HG03139 (cell line): ENCODE measurements at regions not wholly inside any gene's neighbourhood (a gene's known extent, or its start where the extent isn't known, plus 50 kb on each side); places are given as distances from the start of the nearest gene placed in this dataset.
"Not testable (repeated sequence)": the region's sequence is repeated elsewhere in the genome, so short reads cannot be mapped to it uniquely, and the experiment has no call there.

Source experiments
- ATAC-seq: cut with Tn5 transposase; IDR thresholded peaks from one replicate; pipeline ENCODE4 v1.9.1; 2021; ENCODE audit not compliant: unreplicated experiment

GRCh38 chr2:187867165-187867564, 312.9 kb upstream of the TFPI start:
- ATAC-seq: no peak

GRCh38 chr2:187869195-187869594, 315.0 kb upstream of the TFPI start:
- ATAC-seq: no peak

GRCh38 chr2:187871506-187871905, 317.3 kb upstream of the TFPI start:
- no peak for ATAC-seq

GRCh38 chr2:187873132-187873531, 318.9 kb upstream of the TFPI start:
- ATAC-seq: no peak

GRCh38 chr2:187874786-187875185, 320.6 kb upstream of the TFPI start:
- ATAC-seq: no peak

GRCh38 chr2:187875261-187876141, 321.3 kb upstream of the TFPI start:
- no peak for ATAC-seq

- no peak for ATAC-seq
Measured at GRCh38 chr2:187876554-187876953, 322.3 kb upstream of the TFPI start.

- no peak for ATAC-seq
Measured at GRCh38 chr2:187877391-187877790, 323.2 kb upstream of the TFPI start.

GRCh38 chr2:187878112-187878511, 323.9 kb upstream of the TFPI start:
- no peak for ATAC-seq

- ATAC-seq: no peak
Measured at GRCh38 chr2:187879491-187879890, 325.3 kb upstream of the TFPI start.

GRCh38 chr2:187884003-187884402, 329.8 kb upstream of the TFPI start:
- ATAC-seq: no peak

GRCh38 chr2:187890690-187891089, 336.5 kb upstream of the TFPI start:
- ATAC-seq: no peak

GRCh38 chr2:187900021-187900420, 345.8 kb upstream of the TFPI start:
- no peak for ATAC-seq

GRCh38 chr2:187906021-187906420, 351.8 kb upstream of the TFPI start:
- no peak for ATAC-seq

GRCh38 chr2:187910922-187911321, 356.7 kb upstream of the TFPI start:
- not testable (repeated sequence) for ATAC-seq

- ATAC-seq: no peak
Measured at GRCh38 chr2:187912950-187913349, 358.7 kb upstream of the TFPI start.

- ATAC-seq: no peak
Measured at GRCh38 chr2:187915810-187916209, 361.6 kb upstream of the TFPI start.

GRCh38 chr2:187916799-187917198, 362.6 kb upstream of the TFPI start:
- no peak for ATAC-seq

- no peak for ATAC-seq
Measured at GRCh38 chr2:187917535-187917934, 363.3 kb upstream of the TFPI start.

- no peak for ATAC-seq
Measured at GRCh38 chr2:187918996-187919821, 365.0 kb upstream of the TFPI start.

- no peak for ATAC-seq
Measured at GRCh38 chr2:187920511-187920910, 366.3 kb upstream of the TFPI start.

- no peak for ATAC-seq
Measured at GRCh38 chr2:187922846-187923245, 368.6 kb upstream of the TFPI start.
